ENCODE measurements at regions not wholly inside any gene's neighbourhood (a gene's known extent, or its start where the extent isn't known, plus 50 kb on each side); places are given as distances from the start of the nearest gene placed in this dataset.

DNA sequence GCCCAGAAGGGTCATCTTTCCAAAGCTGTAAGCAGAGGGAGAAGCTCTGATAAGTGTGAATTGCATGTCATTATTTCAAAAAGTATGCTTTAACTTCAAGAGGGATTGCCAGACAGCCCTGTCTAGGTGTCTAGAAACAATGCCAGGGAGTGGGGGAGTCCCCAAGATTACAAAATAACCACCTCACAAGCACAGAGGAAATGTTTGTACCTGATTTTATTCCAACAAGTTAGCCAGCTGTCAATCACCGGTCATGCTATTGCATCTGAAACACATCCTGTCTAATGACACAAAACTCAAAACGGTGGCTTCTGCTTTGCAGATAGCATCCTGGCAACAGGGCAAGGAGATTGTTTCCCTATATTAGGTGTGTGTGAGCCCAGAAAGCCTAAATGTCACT lies 154.2 kb upstream of the WWC1 start:
- no peak overlapping the region for H3K4me2 ChIP-seq (replicated peaks; ENCODE audit: extremely low read depth, low read length, poor library complexity, severe bottlenecking)
- no peak overlapping the region for H2AFZ ChIP-seq (ENCODE audit: insufficient read depth, low read depth, low read length, poor library complexity, severe bottlenecking)
- no peaks in the 10 kb centered on the region for H3K4me1 ChIP-seq (ENCODE audit: control insufficient read depth in 1 of 2, insufficient read depth in 2 of 2, low read length in 2 of 2)
- H3K36me3 ChIP-seq (replicated peaks in 1 of 2; ENCODE audit: control insufficient read depth in 1 of 2, insufficient read depth in 2 of 2, low read length in 2 of 2), result no peaks in the 10 kb centered on the region
- no peaks in the 10 kb centered on the region for H3K9me3 ChIP-seq (replicated peaks in 1 of 2; ENCODE audit: control insufficient read depth in 1 of 2, insufficient read depth in 1 of 2, low read length in 2 of 2)
- H4K20me1 ChIP-seq (ENCODE audit: insufficient read depth, low read length), result no peaks in the 10 kb centered on the region
- DNase-seq, result no peak
- H3K9ac ChIP-seq (ENCODE audit: insufficient read depth, low read length, poor library complexity, severe bottlenecking), result no peak overlapping the region
- peaks cover 0 to 3% (median 2%) of the 10 kb centered on the region in 3 donors for H3K27me3 Mint-ChIP-seq (ENCODE audit: low read depth in 3 of 3)
- H3K4me3 ChIP-seq (replicated peaks in 1 of 3; ENCODE audit: low read depth in 2 of 3, low read length in 3 of 3), result no peak overlapping the region
- intact Hi-C loops (cut with micrococcal nuclease), result no loop called here
- TF ChIP-seq, protein P1, sequence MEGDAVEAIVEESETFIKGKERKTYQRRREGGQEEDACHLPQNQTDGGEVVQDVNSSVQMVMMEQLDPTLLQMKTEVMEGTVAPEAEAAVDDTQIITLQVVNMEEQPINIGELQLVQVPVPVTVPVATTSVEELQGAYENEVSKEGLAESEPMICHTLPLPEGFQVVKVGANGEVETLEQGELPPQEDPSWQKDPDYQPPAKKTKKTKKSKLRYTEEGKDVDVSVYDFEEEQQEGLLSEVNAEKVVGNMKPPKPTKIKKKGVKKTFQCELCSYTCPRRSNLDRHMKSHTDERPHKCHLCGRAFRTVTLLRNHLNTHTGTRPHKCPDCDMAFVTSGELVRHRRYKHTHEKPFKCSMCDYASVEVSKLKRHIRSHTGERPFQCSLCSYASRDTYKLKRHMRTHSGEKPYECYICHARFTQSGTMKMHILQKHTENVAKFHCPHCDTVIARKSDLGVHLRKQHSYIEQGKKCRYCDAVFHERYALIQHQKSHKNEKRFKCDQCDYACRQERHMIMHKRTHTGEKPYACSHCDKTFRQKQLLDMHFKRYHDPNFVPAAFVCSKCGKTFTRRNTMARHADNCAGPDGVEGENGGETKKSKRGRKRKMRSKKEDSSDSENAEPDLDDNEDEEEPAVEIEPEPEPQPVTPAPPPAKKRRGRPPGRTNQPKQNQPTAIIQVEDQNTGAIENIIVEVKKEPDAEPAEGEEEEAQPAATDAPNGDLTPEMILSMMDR (IDR thresholded peaks at IDR 0.05), result no peak
- H3K36me3 Mint-ChIP-seq, result no peaks in the 10 kb centered on the region
- no peaks in the 10 kb centered on the region for H3K9me3 Mint-ChIP-seq
- no peaks in the 10 kb centered on the region for H3K27me3 ChIP-seq (ENCODE audit: control insufficient read depth in 2 of 2, insufficient read depth in 2 of 2, low read length in 2 of 2)
- no peaks in the 10 kb centered on the region for H3K79me2 ChIP-seq (ENCODE audit: insufficient read depth, low read length)
- no peak overlapping the region for H3K27ac Mint-ChIP-seq
- H3K4me3 Mint-ChIP-seq, result no peak overlapping the region
- no CpG with 5 or more reads among the region's 2 CpGs for WGBS (ENCODE audit: insufficient coverage)
- no peaks in the 10 kb centered on the region for H3K4me1 Mint-ChIP-seq
- H3K27ac ChIP-seq (ENCODE audit: low read depth in 1 of 2, low read length in 2 of 2), result no peak overlapping the region

DNA sequence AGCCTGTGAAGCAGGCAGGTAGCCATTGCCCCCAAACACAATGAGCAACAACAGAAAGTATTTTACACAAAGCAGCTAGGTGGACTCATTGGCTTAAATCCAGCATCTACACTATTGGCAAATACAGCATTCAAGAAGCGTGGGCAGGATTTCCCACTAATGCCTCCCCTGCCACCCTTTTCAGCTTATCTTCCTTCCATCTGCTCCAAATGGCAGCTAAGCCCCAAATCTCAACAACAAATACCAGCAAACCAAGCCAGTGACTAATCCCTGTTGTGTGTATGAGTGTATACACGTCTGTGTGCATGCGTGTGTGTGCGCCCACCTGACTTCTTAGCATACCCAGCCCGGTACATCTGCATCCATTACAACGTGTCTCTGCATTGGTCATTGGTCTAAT lies 151.2 kb upstream of the WWC1 start:
- H3K36me3 Mint-ChIP-seq, result no peaks in the 10 kb centered on the region
- H3K4me3 Mint-ChIP-seq, result no peak overlapping the region
- 88% methylated on average over 5 of the region's 6 CpGs for WGBS (ENCODE audit: insufficient coverage)
- Histone ChIP-seq H3K36me3 (replicated peaks in 1 of 2; ENCODE audit: control insufficient read depth in 1 of 2, insufficient read depth in 2 of 2, low read length in 2 of 2) (no peaks in the 10 kb centered on the region), H2AFZ (ENCODE audit: insufficient read depth, low read depth, low read length, poor library complexity, severe bottlenecking) (no peak overlapping the region), H3K4me3 (replicated peaks in 1 of 3; ENCODE audit: low read depth in 2 of 3, low read length in 3 of 3) (no peak overlapping the region), H3K27ac (ENCODE audit: low read depth in 1 of 2, low read length in 2 of 2) (no peak overlapping the region), H3K9ac (ENCODE audit: insufficient read depth, low read length, poor library complexity, severe bottlenecking) (no peak overlapping the region), H3K79me2 (ENCODE audit: insufficient read depth, low read length) (no peaks in the 10 kb centered on the region), H3K4me1 (ENCODE audit: control insufficient read depth in 1 of 2, insufficient read depth in 2 of 2, low read length in 2 of 2) (peaks cover 4 to 8% of the 10 kb centered on the region in 2 donors), H4K20me1 (ENCODE audit: insufficient read depth, low read length) (no peaks in the 10 kb centered on the region), H3K4me2 (replicated peaks; ENCODE audit: extremely low read depth, low read length, poor library complexity, severe bottlenecking) (no peak overlapping the region), H3K9me3 (replicated peaks in 1 of 2; ENCODE audit: control insufficient read depth in 1 of 2, insufficient read depth in 1 of 2, low read length in 2 of 2) (no peaks in the 10 kb centered on the region), H3K27me3 (ENCODE audit: control insufficient read depth in 2 of 2, insufficient read depth in 2 of 2, low read length in 2 of 2) (no peaks in the 10 kb centered on the region)
- DNase-seq, result no peak
- intact Hi-C loops (cut with micrococcal nuclease), result no loop called here
- peaks cover 0 to 3% (median 0%) of the 10 kb centered on the region in 3 donors for H3K27me3 Mint-ChIP-seq (ENCODE audit: low read depth in 3 of 3)
- H3K4me1 Mint-ChIP-seq, result peaks cover 11% of the 10 kb centered on the region
- TF ChIP-seq, protein P1 (IDR thresholded peaks at IDR 0.05), result no peak
- no peak overlapping the region for H3K27ac Mint-ChIP-seq
- no peaks in the 10 kb centered on the region for H3K9me3 Mint-ChIP-seq

All from CD14-positive monocyte (primary cell).